Right ventricle myocardium superior (tissue), 1 donor: ENCODE measurements at regions not wholly inside any gene's neighbourhood (a gene's known extent, or its start where the extent isn't known, plus 50 kb on each side); places are given as distances from the start of the nearest gene placed in this dataset.

Experiments used
- ATAC-seq: fragments of 200-7000 bp; cut with Tn5 transposase; one replicate; pipeline ENCODE4 v1.9.1; 2020; ENCODE audit warnings: mild to moderate bottlenecking; ENCODE audit not compliant: poor library complexity
- DNase-seq: peaks from one replicate; pipeline ENCODE4 v3.0.0-alpha.2; 2020
- intact Hi-C: fragments of 100-400 bp; cut with DNase I; formaldehyde crosslinking; loops from one replicate; pipeline ENCODE4 v1.11.2; 2022
- donor health status: DM: no; HTN: yes; CAD: no; lungs with severe emphysema.

DNA sequence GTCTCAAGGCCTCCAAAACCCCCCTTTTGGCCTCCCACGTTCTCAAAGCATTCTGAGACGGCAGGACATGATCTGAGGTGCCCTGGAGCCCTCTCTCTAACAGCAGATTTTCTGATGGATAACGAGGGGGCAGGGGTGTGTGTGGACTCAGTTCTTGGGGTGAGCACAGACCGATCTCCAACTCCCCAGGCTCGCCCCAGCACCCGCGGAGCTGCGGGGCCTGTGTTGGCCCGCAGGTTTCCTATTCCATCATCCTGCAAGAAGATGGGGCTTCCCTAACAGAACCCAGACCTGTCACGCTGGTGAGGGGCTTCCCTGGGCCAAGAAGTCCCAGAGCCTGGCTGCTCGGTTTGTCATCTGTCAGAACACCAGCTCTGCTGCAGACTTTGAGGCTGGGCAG lies 196.1 kb downstream of the ANAPC1 start:
- intact Hi-C loops: no loop called here
- ATAC-seq: no peak
- no peak for DNase-seq

DNA sequence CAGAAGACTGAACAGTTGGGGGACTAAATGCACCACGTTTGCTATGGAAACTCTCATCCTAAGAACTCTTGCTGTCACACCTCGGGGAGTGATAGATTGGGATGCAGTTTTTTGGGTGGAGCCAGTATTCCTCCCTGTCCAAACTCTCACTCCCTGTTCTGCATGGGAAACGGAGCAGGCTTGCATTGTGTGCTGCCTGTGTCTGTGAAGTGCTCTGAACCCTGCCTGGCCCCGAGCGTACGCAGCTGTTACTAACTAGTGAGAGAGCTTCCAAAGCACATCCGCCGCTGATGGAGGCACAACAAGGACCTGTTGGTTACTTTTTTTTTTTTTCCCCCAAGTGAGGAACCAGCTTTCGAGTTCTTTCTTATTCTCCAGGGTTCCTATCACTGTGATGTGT lies 195.5 kb downstream of the ANAPC1 start:
- DNase-seq (no peak), ATAC-seq (no peak)
- intact Hi-C loops: no loop called here

GRCh38 chr2:111689174-111689573 lies 194.8 kb downstream of the ANAPC1 start:
- no peak for DNase-seq
- no peak for ATAC-seq
- intact Hi-C loops: no loop called here

DNA sequence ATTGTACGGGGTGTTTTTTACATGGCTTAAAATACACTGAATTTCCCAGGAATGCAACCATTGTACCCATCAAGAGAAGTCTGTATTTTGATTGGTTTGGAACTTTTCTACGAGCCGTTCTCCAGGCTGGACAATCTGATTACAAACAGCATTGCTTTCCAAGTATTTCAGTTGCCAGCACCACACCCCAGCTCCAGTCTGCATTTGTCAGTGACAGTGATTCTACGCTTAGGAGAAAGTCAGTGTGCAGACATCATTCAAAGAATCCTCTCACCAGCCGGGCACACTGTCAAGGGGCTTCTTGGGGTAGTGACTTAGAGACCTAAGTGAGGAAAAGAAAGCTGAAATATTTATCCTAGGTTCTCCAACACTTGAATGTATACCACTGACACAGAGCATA lies 194.1 kb downstream of the ANAPC1 start:
- intact Hi-C loops: no loop called here
- ATAC-seq (no peak), DNase-seq (no peak)

- no peak for ATAC-seq
- intact Hi-C loops: no loop called here
- no peak for DNase-seq
Observed at GRCh38 chr2:111691164-111691875, 192.7 kb downstream of the ANAPC1 start.

DNA sequence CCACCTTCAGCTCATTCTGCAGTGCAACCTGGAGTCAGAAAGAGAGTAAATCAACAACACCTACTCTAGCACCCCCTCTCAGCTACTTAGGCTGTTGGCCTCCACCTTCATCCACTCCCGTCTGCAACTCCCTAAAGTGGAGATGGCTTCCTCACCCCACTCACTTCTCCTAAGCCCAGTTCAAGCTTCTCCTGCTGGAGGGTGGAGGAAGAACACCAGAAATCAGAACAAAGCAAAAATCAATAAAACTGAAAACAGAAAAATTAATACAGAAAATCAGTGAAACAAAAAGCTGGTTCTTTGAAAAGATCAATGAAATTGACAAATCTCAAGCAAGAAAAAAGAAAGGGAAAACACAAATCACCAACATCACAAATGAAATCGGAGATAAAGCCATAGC lies 191.7 kb downstream of the ANAPC1 start:
- ATAC-seq: no peak
- intact Hi-C loops: no loop called here

DNA sequence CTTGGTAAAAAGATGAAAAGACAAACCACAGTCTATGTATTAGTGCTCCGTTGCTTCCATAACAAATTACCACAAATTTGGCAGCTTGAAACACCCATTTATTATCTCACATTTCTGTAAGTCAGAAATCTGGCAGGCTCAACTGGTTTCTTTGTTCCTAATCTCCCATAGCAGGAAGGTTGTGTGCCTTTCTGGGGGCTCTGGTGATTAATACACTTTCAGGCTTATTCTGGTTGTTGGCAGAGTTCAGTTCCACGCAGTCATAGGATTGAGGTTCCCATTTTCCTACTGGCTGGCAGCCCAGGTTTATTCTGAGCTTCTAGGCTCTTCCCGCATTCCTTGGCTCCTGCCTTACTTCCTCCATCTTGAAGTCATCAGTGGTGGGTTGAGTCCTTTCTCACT lies 189.3 kb downstream of the ANAPC1 start:
- DNase-seq (no peak), ATAC-seq (peak; percentile 28)
- intact Hi-C loops: no loop called here

More for the DNA sequence above, 191.7 kb downstream of the ANAPC1 start:
- no peak for DNase-seq

DNA sequence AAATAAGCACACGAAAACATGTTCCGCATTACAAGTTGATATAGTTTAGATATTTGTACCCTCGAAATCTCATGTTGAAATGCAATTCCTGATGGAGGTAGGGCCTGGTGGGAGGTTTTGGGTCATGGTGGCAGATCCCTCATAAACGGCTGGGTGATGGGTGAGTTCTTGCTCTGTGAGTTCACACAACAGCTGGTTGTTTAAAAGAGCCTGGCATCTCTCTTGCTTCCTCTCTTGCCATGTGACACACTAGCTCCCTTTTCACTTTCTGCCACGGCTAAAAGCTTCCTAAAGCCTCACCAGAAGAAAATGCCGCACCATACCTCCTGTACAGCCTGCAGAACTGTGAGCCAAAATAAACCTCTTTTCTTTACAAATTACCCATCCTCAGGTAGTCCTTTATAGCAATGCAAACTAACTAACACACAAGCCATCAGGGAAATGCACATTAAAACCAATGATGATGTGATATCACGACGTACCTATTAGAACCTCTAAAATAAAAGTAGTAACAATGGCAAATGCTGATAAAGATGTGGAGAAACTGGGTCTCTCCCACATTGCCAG lies 188.5 kb downstream of the ANAPC1 start:
- intact Hi-C loops: no loop called here
- no peak for DNase-seq
- no peak for ATAC-seq

DNA sequence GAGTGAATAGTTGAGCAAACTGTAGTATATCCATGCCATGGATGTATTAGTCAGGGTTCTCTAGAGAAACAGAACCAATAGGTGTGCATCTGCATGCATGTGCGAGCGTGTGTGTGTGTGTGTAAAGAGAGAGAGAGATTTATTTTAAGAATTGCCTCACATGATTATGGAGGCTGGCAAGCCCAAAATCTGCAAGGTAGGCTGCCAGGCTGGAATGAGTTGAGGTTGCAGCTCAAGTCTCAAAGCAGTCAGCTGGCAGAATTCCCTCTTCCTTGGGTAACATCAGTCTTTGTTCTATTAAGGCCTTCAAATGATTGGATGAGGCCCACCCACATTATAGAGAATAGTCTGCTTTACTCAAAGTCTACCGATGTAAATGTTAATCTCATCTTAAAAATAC lies 187.8 kb downstream of the ANAPC1 start:
- intact Hi-C loops: no loop called here
- DNase-seq (no peak), ATAC-seq (no peak)

DNA sequence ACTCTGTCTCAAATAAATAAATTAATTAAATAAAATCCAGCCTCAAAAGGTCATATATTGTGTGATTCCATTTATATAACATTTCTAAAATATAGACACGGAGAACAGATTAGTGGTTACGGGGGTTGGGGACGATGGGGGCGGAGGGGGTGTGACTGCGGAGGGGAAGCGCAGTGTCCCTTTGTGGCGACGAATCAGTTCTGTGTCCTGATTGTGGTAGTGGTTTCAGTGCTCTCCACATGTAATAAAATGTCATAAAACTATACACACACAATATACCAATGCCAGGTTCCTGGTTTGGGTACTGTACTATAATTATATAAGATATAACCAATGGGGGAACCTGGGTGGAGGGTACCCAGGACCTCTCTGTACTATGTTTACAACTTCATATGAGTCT lies 186.4 kb downstream of the ANAPC1 start:
- intact Hi-C loops: no loop called here
- DNase-seq (no peak), ATAC-seq (no peak)

GRCh38 chr2:111698089-111698488 lies 185.9 kb downstream of the ANAPC1 start:
- no peak for DNase-seq
- intact Hi-C loops: no loop called here
- ATAC-seq: no peak

DNA sequence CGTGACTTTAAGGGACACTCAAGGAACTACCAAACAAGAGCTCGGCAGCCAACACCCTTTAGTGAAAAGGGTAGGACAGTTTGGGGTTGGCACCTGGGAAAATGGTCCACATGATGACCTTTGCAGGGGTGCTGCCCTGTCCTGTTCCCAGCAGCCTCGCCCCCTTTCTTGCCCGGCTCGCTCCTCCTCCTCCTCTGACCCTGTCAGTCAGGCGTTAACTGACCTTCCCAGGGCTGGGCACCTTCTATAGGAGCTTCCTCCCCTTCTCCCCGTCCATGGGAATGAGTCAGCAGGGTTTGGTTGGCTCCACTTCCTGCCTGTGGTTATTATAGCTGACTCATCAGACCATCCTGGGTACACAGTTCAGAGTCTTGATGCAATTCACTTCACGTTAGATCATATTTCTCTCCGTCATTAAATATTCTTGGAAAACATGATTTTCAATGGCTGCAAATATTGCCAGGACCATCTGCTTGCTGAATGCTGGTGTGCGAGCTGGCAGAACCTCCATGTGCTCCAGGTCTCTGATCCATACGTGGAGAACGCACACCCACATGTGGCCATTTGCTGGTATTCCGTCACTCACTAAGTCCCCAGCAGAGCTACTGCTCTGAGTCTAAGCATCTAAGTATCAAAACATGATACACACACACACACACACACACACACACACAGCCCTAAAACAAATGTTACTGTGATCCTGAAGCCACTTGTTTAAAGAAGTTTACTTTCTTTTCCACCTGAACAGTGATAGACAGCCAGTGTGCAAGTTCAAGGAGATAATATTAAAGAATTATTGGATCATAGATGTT lies 185.0 kb downstream of the ANAPC1 start:
- intact Hi-C loops: no loop called here
- DNase-seq: peak; percentile 60
- peak; percentile 90 for ATAC-seq

GRCh38 chr2:111701266-111701665 lies 182.7 kb downstream of the ANAPC1 start:
- ATAC-seq (no peak), DNase-seq (no peak)
- intact Hi-C loops: no loop called here

GRCh38 chr2:111701798-111702118 lies 182.2 kb downstream of the ANAPC1 start:
- no peak for DNase-seq
- intact Hi-C loops: no loop called here
- no peak for ATAC-seq

DNA sequence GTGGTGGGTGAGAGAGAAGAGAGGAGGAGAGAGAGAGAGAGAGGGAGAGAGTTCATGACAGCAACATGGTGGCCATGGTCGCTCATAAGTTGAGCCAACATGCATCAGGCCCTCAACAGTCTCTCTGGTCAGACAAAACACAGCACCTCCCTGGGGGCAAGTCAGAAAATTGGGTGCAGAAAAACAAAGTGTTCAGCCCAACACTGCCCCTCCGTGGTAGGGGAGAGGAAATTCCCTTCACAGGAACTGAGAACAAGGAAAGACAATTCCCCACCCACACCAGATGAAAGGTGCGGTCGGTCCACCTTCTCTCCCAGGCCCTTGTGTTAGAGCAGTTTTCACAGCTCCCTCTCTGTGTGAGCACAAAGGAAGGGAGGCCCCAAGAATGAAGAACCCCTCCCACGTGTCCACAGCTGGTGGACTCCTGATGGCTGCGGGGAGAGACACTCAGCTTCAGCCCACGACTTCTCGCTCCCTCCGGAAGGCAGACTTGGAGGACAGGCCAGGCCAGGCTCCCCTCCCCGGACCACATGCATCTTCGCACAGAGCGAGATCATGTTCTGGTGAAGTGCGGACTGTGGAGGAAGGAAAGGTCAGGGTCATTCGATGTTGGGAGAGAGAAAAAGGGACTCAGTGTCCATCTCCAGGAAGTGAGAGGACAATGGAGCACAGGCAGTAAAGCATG lies 181.7 kb downstream of the ANAPC1 start:
- ATAC-seq (peak; percentile 65), DNase-seq (no peak)
- intact Hi-C loops: no loop called here

- DNase-seq: no peak
- intact Hi-C loops: no loop called here
- no peak for ATAC-seq
Observed at GRCh38 chr2:111702804-111703196, 181.2 kb downstream of the ANAPC1 start.

GRCh38 chr2:111703759-111704158 lies 180.2 kb downstream of the ANAPC1 start:
- intact Hi-C loops: no loop called here
- DNase-seq (no peak), ATAC-seq (no peak)

DNA sequence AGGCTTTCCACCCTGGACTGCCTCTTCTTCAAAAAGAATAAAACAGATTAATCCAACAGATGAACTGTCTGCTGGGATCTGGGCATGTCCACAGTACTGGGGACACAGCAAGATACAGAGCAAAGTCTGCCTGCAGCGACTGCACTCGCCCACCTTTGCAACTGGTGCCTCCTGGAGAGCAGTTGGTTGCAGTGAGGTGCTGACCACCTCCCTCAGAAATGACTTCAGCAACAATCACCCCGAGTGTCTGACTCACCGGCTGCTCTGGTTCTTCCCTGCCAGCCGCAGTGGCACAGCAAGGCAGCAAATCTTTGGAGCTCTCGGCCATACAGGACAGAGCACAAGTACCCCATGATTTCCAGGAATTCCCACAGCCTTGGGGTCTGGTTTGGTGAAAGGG lies 179.7 kb downstream of the ANAPC1 start:
- ATAC-seq (no peak), DNase-seq (no peak)
- intact Hi-C loops: no loop called here

DNA sequence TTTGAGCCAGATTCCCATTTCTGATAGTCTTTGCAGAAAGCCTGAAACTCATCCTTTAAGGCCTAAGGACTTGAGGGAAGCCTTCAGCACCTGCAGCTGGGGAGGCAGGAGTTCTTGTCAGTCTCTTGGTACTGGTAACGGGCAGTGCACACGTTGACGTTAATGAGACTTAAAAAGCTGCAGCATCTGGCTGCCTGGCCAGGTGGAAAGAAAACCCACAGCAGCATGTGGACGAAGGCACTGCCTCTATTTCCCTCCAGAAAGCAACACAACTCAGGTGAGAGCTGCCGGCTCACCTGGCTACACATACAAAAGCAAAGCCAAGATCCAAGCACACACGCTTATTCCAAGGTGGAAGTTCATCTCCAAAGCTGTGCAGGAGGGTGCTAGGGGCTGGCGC lies 178.8 kb downstream of the ANAPC1 start:
- ATAC-seq: no peak
- intact Hi-C loops: no loop called here
- DNase-seq: no peak
